IPS DF 4.7 (cell line): ENCODE measurements at regions not wholly inside any gene's neighbourhood (a gene's known extent, or its start where the extent isn't known, plus 50 kb on each side); places are given as distances from the start of the nearest gene placed in this dataset.
"Not testable (repeated sequence)": the region's sequence is repeated elsewhere in the genome, so short reads cannot be mapped to it uniquely, and the experiment has no call there.

Source experiments
- DNase-seq: peaks from one replicate; pipeline ENCODE4 v3.0.0-alpha.2; 2013; ENCODE audit warnings: low spot score; ENCODE audit errors: extremely low read depth

DNA sequence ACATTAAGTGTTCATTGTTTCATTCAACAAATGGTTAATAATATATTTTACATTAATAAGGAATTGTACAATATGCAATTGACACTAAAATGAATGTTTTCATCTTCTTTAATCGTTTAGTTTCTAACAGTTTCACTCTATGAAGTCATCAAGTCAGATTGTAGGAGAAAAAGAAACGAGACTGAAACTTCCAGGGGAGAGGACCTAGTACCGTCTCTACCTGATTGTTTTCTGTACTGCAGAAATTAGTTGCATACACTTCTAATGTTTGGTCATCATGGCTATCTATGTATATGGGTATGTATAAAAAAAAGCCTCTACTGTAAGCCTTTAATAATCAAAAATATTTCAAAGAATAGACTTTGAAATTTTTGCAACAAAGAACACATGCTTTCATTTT lies 1350.9 kb downstream of the ARAP2 start:
- no peak for DNase-seq

DNA sequence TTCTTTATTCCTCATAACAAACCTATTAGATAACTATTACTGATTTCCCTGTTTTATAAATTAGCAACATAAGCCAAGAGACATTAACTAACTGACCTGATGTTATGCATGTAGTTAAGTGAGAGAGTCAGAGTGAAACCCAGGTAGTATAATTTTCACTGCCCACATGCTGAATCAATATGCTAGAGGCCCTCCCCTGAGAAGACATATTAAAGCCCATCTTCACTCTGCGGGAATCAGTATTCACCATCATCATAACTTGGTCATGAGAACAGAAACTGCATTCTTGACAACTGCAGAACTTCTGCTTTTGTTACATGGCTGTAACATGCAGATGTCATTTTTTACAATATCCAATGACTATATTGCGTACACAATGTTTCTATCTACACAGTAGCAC lies 1324.3 kb downstream of the ARAP2 start:
- no peak for DNase-seq

DNA sequence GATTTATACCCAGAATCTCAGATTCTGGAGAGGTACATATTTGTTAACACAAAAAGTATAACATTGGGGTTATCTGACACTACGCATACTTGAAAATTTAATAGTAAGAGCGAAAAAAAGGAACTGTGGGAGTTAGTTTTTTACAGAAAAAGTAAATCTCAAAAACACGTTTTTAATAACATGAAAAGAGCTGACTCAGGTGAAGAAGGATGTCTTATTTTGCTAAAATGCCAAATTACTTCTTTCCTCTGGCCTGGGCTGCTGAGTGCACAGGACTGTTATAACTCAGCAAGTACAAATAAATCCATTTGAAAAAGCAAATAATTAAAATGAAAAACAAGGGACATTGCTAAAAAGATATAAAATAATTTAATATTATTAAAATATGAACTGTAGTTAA lies 1322.9 kb downstream of the ARAP2 start:
- DNase-seq, result no peak

DNA sequence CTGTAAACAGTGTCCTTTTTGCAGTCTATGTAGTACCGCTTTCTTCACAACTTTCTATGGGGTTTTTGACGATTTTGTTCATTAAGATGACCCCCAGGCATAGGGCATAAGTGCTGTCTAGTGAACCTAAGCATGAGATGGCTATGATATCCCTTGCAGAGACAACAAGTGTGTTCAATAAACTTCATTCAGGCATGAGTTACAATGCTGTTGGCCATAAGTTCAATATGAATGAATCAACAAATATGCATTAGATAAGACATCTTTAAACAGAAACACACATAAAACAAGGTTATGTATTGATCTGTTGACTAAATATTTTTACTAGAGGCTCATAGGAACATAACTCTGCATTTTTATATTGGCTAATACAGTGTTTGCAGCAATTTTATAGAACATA lies 1322.0 kb downstream of the ARAP2 start:
- no peak for DNase-seq

DNA sequence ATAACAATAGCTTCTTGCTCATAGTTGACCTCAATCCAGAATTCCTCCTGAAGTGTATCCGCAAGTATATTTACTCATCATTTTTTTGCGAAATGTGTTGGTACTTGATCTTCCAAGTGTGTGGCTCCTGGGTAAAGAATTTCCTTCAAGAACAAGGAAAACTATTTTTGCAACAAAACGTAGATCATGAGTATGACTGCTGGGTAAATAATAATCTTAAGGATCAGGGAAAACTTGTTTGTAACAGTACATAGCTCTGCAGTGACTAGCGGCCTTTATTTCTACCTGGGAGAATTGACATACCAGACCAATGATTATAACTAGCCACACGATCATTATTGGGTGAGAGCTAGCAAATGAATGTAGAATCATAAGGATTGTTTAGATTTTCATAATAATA lies 1311.7 kb downstream of the ARAP2 start:
- no peak for DNase-seq

DNA sequence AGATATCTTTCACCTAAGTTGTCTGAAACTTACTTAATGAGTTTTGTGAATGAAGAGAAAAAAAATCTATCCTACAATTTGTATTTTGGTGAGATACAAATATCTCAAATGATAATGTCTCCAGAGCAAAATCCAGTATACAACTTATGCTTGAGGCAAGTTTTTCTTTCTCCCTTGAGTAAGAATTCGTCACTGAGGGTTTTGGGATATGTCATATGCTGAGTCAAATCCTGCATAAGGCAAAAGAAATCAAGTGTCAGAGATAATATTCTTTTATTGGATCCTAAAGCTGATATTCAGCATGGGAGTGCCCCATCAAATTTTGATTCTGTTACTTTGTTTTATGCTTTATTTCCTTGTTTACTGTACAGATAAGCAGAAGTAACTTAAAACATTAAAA lies 1308.6 kb downstream of the ARAP2 start:
- no peak for DNase-seq

DNA sequence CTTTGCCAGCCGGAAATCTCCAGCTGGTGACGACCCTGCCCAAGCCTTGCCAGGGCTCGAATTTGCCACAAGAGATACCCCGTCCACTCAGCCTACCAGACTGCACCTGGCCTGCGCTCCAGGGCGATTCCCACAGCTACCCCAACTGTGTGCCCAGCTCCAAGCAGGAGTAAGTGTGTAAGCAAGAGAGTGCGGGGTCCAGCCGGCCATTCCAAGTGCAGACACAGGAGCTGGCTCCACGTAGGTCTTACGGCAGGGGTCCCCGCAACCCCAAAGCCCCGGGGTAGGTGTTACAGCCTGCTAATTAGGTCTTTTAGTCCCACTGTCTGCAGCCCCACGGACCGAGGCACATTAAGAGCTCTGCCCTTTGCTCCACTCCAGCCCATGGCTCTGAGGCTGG lies 1305.2 kb downstream of the ARAP2 start:
- DNase-seq, result no peak

DNA sequence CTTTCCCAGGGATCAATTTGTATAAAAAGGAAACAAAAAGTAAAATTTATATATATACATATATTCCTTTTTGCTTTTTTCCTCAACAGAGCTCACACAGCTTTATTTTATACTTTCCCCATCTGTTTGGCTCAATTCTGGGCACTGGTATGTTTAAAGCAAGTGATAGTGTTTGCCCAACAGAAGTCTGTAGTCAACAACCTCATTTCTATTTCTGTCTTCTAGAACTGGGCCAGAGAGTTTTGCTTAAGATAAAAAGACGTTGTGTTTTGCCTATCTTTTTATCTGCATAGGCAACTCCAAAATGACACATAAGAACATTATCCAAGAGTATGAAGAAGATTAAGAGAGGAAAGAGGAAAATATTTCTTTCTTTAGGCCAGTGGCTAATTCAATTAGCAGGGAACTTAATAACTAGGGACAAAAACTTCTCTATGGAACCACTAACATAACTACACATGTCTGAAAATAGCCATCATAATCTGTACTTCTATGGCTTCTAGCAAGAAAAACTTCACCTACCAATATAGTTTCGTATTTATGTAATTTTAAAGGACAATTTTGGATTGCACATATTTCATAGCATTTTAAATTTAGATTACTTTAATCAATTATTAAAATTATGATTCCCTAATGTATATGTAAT lies 1300.5 kb downstream of the ARAP2 start:
- DNase-seq, result no peak

DNA sequence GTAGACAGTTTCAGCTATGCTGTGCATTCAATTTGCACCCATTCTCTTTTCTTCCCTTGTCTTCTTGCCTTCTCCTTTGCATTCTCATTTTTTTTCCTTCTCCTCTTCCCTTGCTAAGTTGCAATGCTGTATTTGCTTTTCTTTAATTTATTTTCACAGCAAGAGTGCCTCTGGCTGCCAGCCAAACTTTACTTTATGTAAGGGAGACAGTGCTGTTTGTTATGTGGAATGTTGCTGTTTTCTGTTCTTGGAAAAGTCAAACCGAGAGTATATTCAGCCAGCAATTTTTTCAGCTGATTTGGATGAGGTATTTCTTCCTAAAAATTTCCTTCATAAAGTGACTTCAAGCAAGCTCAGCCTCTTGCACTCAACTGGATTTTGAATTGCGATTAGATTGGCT lies 1293.4 kb downstream of the ARAP2 start:
- DNase-seq, result no peak

DNA sequence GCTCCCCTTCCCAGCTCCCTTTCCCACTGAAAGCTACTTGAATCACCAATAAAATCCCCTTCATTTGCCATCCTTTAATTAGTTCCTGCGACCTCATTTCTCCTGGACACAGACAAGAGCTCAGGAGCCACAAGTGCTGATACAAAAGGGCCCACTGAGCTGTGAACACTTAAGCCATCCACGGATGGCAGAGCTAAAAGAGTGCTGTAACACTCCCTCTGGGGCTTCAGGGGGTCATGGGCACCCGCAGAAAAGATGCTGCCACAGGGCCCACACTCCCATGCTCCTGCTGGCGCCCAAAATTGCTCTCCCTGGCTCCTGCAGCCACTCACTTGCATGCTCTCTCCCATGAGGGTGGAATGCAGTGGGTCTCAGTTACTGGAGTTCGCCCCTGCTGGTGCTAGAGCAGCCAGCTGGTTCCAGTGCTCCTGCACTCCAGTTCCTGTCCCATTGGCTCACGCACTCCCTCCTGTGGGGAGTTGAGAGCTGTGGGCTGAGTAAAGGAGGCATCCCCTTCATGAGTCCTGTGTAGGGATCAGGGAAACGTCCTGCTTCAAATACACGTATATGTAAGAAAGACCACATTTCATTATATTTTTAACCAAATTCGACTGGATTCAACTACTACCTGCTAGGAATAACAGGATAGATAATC lies 1291.0 kb downstream of the ARAP2 start:
- DNase-seq, result peak; percentile 25

DNA sequence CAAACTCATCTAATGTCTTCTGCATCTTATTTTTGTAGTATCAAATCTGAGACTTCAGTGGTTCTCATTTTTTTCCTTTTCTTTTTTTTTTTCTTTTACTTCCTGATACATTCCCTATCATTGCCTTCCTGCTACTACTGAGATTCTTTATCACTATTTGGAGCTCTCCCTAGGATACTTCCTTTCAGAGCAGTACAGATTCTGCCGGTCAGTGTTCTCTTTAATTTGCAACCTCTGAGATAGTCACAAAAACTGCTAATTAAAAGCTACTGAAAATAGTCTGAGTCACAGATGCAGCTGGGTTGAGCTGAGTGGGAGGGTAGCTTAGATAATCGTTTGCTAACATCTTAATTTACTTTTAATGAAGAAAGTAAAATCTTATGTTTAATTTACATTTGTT lies 1279.7 kb downstream of the ARAP2 start:
- no peak for DNase-seq

DNA sequence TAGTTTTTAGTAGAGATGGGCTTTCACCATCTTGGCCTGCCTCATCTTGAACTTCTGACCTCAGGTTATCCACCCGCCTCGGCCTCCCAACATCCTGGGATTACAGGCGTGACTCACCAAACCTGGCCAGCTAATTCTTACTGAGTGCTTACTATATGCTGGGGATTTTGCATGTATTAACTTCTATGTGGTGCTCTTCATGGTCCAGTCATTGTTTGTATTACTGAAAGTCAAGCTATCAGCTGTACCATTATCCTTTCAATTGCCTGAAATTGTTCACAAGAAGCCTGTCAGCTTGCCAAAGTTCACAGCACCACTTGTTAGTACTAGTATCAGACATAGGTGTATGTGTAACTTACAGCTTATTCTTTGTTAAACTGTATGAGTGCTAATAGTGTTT lies 1272.1 kb downstream of the ARAP2 start:
- DNase-seq, result no peak

DNA sequence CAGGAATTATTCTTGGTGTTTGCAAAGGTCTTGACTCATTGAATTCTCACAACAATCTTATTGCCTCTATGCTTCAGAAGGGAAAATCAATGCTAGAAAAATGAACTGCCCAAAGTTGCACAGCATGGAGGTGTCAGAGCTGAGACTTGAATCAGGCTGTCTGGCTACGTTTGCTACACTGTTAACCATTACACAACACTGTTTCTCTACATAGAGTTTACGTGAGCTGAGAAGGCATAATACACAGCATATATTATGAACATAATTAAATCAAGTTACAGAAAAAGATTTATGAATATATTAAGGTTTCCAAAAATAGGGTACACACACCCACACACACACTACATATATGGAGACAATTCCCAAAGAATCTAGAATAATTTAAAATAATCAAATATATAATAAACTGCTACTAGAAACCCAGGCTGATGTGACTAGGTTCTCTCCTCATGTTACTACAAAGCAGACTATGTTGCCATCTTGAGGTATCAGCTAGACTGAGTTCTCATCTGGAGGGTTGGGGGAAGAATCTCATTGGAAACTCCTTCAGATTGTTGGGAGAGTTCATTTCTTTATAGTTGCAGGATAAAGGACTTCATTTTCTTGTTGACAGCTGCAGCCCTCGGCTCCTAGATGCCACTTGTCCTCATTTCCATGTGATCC lies 1270.5 kb downstream of the ARAP2 start:
- no peak for DNase-seq

DNA sequence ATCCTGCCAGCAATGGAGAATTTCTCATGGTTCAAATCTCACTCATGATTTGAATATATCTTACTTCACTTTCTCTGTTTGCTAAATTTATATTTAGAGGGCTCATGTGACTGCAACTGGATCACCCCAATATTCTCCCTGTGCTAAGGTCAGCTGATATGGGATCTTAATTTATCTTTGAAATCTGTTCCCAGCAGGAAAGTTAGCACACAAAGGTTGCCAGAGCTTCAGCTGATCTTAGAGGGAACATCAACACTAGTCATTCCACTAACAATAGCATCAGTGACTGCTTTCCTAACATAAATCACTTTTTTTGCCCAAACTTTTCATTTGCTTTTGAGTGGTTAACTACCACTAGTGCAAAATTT lies 1270.0 kb downstream of the ARAP2 start:
- DNase-seq, result no peak

DNA sequence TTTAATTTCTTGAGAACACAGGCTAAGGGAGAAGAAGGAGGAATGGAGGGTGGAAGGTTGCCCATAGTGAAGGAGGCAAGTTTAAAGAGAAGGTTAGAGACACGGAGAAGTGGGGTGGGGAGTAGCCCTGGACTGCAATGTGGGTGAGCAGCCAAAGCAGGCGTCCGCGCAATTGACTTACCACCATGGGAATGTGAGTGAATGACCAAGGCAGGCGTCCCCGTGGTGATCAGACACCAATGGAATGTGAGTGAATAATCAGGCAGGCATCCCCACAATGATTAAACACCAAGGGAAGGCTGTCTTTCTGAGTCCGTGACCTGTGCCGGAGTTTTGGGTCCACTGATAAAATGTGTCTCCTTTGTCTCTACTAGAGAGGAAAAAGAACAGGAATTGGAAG lies 1223.1 kb downstream of the ARAP2 start:
- DNase-seq, result not testable (repeated sequence)

DNA sequence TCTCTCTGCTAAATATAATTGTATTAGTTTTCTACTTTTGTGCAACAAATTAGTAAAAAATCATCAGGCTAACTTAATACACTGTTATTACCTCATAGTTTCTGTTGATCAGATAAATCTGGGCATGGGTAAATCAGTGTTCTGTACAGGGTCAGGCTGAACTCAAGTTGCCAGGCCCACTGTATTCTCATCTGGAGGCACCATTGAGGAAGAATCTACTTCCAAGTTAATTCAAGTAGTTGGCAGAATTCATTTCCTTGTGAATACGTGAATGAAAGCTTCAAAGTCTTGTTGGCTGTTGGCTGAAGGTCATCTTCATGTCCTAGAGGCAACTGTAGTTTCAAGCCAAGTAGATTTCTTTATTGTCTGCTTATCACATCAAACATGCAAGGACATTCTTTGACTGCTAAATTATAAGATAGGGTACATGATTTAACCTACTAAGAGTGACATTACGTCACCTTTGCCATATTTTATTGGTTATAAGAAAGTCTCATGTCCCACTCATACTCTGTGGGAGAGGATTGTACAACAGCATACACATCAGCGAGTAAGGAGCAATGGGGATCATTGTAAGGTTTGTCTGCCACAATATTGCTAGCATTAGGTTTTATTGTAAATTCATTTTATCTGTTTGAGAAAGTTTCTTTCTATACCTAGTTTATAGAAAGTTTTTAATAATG lies 1219.0 kb downstream of the ARAP2 start:
- DNase-seq, result no peak

DNA sequence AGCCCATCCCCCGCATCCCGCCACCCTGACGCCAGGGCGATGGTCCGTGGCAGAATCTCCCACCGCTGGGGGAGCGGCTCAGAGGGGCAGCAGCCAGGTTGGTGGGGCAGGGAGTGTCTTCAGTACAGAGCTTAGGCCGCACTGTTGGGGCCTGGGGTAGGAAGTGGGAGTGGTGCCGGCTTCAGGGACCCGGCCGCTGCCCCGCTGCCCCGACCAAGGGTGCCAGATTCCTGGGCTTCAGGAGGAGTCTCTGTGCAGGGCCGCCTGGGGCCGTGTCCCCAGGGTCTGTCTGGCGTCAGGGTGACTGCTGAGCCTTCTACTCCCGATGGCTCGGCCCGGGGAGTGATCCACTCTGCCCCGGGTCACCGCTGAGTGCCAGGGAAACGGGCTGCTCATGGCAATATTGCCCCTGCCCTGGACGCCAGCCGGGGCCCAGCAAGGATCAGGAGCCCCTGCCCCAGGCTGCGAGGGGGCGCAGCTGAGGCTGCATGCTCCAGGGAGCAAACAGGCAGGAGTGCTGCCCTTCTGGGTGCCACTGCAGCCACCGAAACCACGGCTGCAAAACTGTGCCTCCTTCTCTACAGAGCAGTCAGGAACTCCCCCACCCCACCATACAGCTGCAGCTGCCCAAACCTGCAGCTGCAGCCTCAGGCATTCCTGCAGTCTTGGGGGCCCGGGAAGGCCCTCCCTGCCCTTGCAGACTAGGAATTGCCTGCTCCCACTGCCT lies 1206.1 kb downstream of the ARAP2 start:
- no peak for DNase-seq

DNA sequence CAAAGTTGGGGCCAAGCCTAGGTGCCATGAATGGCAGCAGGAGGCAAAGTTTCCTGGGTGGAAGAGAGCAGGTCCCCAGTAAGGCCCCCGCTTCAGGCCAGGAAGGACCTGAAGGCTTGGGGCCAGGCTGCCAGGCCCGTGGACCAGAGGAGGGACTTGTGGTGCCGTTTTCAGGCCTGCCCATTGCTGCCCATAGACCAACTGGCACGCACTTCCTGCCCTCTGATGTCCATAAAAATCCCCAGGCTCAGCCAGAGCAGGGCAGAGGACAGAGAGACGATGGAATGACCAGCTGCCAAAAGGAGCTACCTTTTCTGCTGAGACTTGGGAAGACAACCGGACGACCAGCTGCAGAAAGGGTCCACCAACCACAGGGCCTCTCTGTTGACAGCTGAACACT lies 1205.5 kb downstream of the ARAP2 start:
- DNase-seq, result no peak

DNA sequence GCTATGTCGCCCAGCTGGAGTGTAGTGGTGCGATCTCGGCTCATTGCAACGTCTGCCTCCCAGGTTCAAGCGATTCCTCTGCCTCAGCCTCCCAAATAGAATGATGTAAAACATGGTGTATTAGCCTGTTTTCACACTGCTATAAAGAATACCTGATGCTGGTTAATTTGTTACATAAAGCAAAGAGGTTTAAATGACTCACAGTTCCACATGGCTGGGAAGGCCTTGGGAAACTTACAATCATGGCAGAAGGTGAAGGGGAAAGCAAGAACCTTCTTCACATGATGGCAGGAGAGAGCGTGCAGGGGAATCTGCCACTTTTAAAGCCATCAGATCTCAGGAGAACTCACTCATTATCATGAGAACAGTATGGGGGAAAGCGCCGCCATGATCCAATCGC lies 1191.8 kb downstream of the ARAP2 start:
- DNase-seq, result no peak

DNA sequence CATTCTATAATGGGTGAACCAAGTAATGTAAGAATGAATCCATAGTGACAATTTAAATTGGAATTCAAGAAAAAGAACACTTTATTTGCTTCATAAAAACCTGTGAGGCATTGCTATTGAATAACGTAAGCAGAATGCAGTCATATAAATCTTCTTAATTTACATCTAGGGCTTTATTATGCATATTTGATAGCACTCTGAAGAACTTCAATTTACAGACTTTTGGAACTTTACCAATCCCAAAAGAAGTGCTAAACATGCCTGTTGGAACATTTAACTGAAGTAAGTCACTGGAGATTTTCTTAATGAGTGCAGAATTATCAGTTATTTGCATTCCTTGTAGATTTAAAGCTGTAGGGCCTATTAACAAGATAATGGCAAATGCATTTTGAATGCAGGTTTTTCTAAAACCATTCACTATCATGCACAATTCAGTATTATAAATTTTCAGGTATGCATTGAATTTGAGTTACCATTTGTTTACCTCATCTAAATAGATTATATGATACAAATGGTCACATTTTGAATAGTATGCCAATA lies 1181.2 kb downstream of the ARAP2 start:
- no peak for DNase-seq

DNA sequence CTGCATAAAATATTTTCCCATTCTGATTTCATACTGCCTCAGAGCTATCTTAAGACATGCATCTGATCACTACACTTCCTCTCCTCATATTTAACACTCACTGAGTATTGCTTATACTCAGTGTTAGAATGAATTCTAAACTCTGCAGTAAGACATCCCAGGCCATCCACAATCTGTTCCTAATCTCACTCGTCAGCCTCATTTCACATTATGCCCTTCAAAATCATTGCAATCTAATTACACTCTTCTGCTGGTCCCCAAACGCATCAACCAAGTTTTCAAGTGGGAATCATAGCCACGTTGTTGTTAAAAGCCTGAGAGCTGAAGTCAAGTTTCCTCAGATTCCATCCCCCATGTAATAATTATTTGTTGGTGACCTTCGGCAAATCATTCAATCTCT lies 1177.9 kb downstream of the ARAP2 start:
- DNase-seq, result no peak

DNA sequence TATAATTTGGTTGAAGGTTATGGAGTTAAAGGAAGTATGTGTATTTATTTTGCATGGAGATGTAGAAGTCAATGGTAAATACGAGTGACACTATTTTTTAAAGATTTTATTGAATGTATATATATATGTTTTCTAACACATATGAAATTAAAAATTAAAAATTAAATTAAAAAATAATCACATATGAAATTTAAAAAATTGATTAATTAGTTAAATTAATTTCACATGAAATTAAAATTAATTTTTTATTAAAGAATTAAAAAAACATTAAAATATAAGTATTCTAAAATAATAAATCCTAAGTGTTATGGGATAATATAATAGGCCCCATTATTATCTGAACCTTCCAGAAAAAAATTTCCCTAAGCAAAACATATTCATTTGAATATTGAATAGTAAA lies 1163.5 kb downstream of the ARAP2 start:
- no peak for DNase-seq
